GM12892 (cell line): ENCODE measurements at regions not wholly inside any gene's neighbourhood (a gene's known extent, or its start where the extent isn't known, plus 50 kb on each side); places are given as distances from the start of the nearest gene placed in this dataset.

Experiments
- POLR2A ChIP-seq: IDR thresholded peaks from 2 replicates; pipeline ENCODE4 v1.6.1; 2011; ENCODE audit warnings: low read depth, low read length, control low read depth
- POLR2AphosphoS5 ChIP-seq: IDR thresholded peaks from 2 replicates; pipeline ENCODE4 v1.6.1; 2011; ENCODE audit warnings: low read depth, low read length, control low read depth
- TAF1 ChIP-seq: IDR thresholded peaks from 2 replicates; pipeline ENCODE4 v1.6.1; 2011; ENCODE audit warnings: low read depth, mild to moderate bottlenecking, control low read depth, low read length, borderline replicate concordance

- TF ChIP-seq POLR2A (no peak), TAF1 (no peak), POLR2AphosphoS5 (no peak)
Observed at GRCh38 chr15:91787198-91787597, 66.3 kb upstream of the SLCO3A1 start.
